ENCODE measurements at regions not wholly inside any gene's neighbourhood (a gene's known extent, or its start where the extent isn't known, plus 50 kb on each side); places are given as distances from the start of the nearest gene placed in this dataset.

GRCh38 chr18:8911408-8912340, 190.8 kb upstream of the NDUFV2 start:
- WGBS, 2 experiments (ENCODE audit: extremely low coverage in 1 of 2, insufficient coverage in 1 of 2, insufficient read length in 1 of 2, insufficient replicate concordance in 2 of 2, low coverage in 1 of 2, low lambda C conversion rate in 2 of 2, missing lambda C conversion rate in 1 of 2) = 87% methylated on average over 5 of the region's 5 CpGs; no CpG with 5 or more reads in 1 of the 2 experiments
- Histone ChIP-seq H2BK12ac (ENCODE audit: low read depth, low read length) (no peak overlapping the region), H3K4me2 (ENCODE audit: insufficient read depth in 1 of 2, low read depth in 2 of 2, low read length in 2 of 2) (no peak overlapping the region), H2BK20ac (ENCODE audit: low read length) (no peak overlapping the region), H3K14ac (ENCODE audit: insufficient read length) (no peak overlapping the region), H3K79me1 (ENCODE audit: low read depth, low read length) (no peaks in the 10 kb centered on the region), H3K4me3 (ENCODE audit: extremely low read depth in 1 of 4, insufficient read depth in 2 of 4, low read depth in 3 of 4, low read length in 4 of 4) (no peak overlapping the region), H2BK120ac (replicated peaks; ENCODE audit: low read depth, low read length) (no peak overlapping the region), H3K18ac (ENCODE audit: extremely low read depth, low read length) (no peak overlapping the region), H4K20me1 (replicated peaks in 1 of 2; ENCODE audit: control insufficient read depth in 1 of 2, insufficient read depth in 2 of 2, low read length in 2 of 2) (no peaks in the 10 kb centered on the region), H3K79me2 (ENCODE audit: control insufficient read depth in 1 of 2, insufficient read depth in 2 of 2, low read length in 2 of 2) (no peaks in the 10 kb centered on the region), H3K36me3 (ENCODE audit: control insufficient read depth in 2 of 4, insufficient read depth in 4 of 4, low read length in 3 of 4) (no peaks in the 10 kb centered on the region), H4K5ac (ENCODE audit: insufficient read length, low read depth, low read length) (no peak overlapping the region), H3K56ac (replicated peaks; ENCODE audit: insufficient read length, low read depth, low read length) (no peak overlapping the region), H2BK15ac (ENCODE audit: low read length) (no peak overlapping the region), H3K23ac (ENCODE audit: insufficient read length) (no peak overlapping the region), H3K9me3 (ENCODE audit: insufficient read depth in 2 of 2, low read depth in 1 of 2, low read length in 1 of 2) (peaks cover 12 to 15% of the 10 kb centered on the region in 2 experiments), H2AFZ (ENCODE audit: low read length) (no peak overlapping the region), H4K8ac (ENCODE audit: extremely low read depth, insufficient read depth, low read length) (no peak overlapping the region), H2AK5ac (ENCODE audit: low read depth, low read length) (no peak overlapping the region), H3K27ac (ENCODE audit: low read depth, low read length) (no peak overlapping the region), H2BK5ac (ENCODE audit: low read depth, low read length) (0 out of 2 replicates have a peak overlapping the region, but pooled peaks have one; percentile 81), H3K4me1 (replicated peaks in 1 of 4; ENCODE audit: control insufficient read depth in 3 of 4, insufficient read depth in 4 of 4, low read length in 3 of 4) (no peaks in the 10 kb centered on the region; a peak in 3 of 7 replicates), H3K23me2 (ENCODE audit: low read depth, low read length) (peaks cover 2% of the 10 kb centered on the region; the same call in 1 of the 2 replicates), H4K91ac (replicated peaks; ENCODE audit: insufficient read length, low read length) (no peak overlapping the region), H3K9ac (replicated peaks in 1 of 4; ENCODE audit: extremely low read depth in 1 of 4, low read depth in 3 of 4, low read length in 3 of 4) (no peak overlapping the region), H3K4ac (replicated peaks; ENCODE audit: insufficient read length, low read depth, low read length) (no peak overlapping the region), H3K27me3 (replicated peaks in 1 of 4; ENCODE audit: control insufficient read depth in 3 of 4, extremely low read depth in 1 of 4, insufficient read depth in 3 of 4, low read length in 3 of 4) (no peaks in the 10 kb centered on the region)
- TF ChIP-seq JUND (IDR thresholded peaks at IDR 0.05; ENCODE audit: low read length) = no peak
- no peak for TF ChIP-seq USF2 (IDR thresholded peaks at IDR 0.05; ENCODE audit: low read length)
- no peak for TF ChIP-seq SIX5 (IDR thresholded peaks at IDR 0.05; ENCODE audit: low read depth, low read length)
- TF ChIP-seq MAFK (IDR thresholded peaks at IDR 0.05; ENCODE audit: low read depth, low read length) = no peak
- TF ChIP-seq GTF2F1 (IDR thresholded peaks at IDR 0.05; ENCODE audit: borderline replicate concordance, low read depth, low read length) = no peak
- no peak for TF ChIP-seq CHD2 (IDR thresholded peaks at IDR 0.05; ENCODE audit: low read length)
- no peak for TF ChIP-seq EP300 (IDR thresholded peaks at IDR 0.05; ENCODE audit: borderline replicate concordance in 1 of 2, low read depth in 2 of 2, low read length in 2 of 2)
- TF ChIP-seq FOSL1 (IDR thresholded peaks at IDR 0.05; ENCODE audit: insufficient read depth, low read depth, low read length) = no peak
- CTCF ChIA-PET (ENCODE audit: partially characterized antibody) = interaction anchor here (1.5 kb wide), 1 partner anchor 11 kb away, joined by 4 read pairs; no protein-coding TSS in a partner anchor
- FAIRE-seq (no peak), DNase-seq (ENCODE audit: low read depth in 1 of 2, low spot score in 2 of 2) (no peak)
- POLR2A ChIA-PET (ENCODE audit: partially characterized antibody) = no interaction called here

All from H1 (cell line).